AG04450 (cell line): ENCODE measurements at regions not wholly inside any gene's neighbourhood (a gene's known extent, or its start where the extent isn't known, plus 50 kb on each side); places are given as distances from the start of the nearest gene placed in this dataset.

Experiments used
- CTCF ChIA-PET: fragments of 300-600, 350-600 bp; formaldehyde crosslinking; extraction: SDS; loops from one replicate; lab custom pipeline; 2022; ENCODE audit warnings: antibody characterized with exemption, inconsistent platforms; lab: Charles Lee
- POLR2A ChIA-PET: fragments of 350-600 bp; formaldehyde crosslinking; extraction: SDS; loops from one replicate; lab custom pipeline; 2021; ENCODE audit warnings: antibody characterized with exemption, inconsistent platforms; lab: Yijun Ruan, JAX
- DNase-seq: peaks from one replicate; pipeline ENCODE4 v3.0.0-alpha.2; 2011; ENCODE audit warnings: low read depth, low spot score
- H3K27ac ChIP-seq: one replicate; pipeline ENCODE4 v1.5.1; 2012; ENCODE audit warnings: low read depth, low read length, control low read depth
- H3K27me3 ChIP-seq: one replicate; pipeline ENCODE4 v1.6.0; 2012; ENCODE audit warnings: low read length; ENCODE audit not compliant: control insufficient read depth, insufficient read depth
- H3K4me3 ChIP-seq: 2 replicates; pipeline ENCODE4 v1.5.1; 2011; ENCODE audit warnings: mild to moderate bottlenecking, low read depth, low read length, control low read depth
- H3K9me3 ChIP-seq: 2 replicates; pipeline ENCODE4 v1.5.1; 2012; ENCODE audit warnings: low read length; ENCODE audit not compliant: control insufficient read depth, insufficient read depth
- CTCF ChIP-seq: IDR thresholded peaks from 2 replicates; pipeline ENCODE4 v1.5.1; 2011; ENCODE audit warnings: low read depth, low read length, control low read depth, inconsistent platforms

DNA sequence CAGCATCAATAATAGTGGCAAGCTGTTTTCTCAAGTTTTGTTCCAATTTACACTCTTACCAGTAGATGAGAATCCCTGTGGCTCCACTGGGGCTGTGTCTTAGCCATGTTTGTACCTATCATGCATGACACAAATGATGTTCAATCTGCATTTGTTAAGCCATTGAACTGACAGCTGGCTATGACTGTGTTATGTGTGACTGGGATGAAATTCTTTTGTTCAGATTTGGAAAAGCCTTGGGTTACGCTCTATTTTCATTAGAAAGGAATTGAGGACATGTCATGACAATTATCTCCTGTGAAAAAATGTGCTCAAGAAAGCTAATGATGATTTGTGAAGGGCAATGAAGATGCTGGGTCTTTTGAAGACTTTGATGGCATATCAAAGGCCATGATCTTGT lies 201.8 kb upstream of the LARGE1 start:
- CTCF ChIA-PET: no interaction called here
- Histone ChIP-seq H3K27ac (no peak overlapping the region), H3K27me3 (no peaks in the 10 kb centered on the region), H3K4me3 (no peak overlapping the region), H3K9me3 (peaks cover 16% of the 10 kb centered on the region)
- DNase-seq: no peak
- POLR2A ChIA-PET: no interaction called here
- no peak for TF ChIP-seq CTCF

DNA sequence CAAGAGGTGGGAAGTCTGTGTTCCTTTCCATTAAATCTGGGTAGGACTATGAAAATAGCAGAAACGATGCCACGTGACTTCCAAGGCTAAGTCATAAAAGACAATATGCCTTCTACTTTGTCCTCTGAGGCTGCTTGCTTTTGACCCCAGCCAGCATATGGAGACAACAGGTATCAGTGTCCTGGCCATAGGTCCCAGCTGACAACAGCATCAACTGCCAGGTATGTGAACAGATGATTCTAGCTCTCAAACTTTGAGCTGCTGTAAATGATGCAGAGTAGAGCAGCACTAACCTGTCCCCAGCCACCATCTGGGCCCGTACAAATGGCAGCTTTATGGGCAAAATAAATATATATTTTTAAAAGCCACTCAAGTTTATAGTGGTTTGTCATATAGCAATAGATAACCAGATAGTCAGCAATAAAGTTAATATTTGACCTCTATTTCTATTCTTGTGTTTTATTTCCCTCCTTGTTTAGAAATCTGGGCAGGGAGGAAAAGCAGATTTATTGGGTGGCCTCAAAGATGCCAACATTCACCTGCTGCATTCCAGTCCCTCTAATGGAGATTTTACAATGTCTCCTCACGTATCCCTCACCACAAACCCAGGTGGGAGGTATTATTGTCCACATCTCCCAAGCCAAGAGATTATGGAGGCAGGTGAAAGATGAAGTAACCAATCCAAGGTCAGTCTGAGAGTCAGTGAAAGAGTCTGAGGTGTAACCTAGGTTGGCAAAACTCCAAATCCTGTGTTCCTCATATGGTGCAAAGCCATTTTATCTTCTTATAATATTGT lies 209.6 kb upstream of the LARGE1 start:
- ChIA-PET CTCF (interaction anchor here (0.6 kb wide), 1 partner anchor 21 kb away, joined by 3 read pairs; no protein-coding TSS in a partner anchor), POLR2A (no interaction called here)
- Histone ChIP-seq H3K27me3 (no peaks in the 10 kb centered on the region), H3K4me3 (no peak overlapping the region), H3K27ac (no peak overlapping the region), H3K9me3 (peaks cover 42% of the 10 kb centered on the region)
- no peak for DNase-seq
- TF ChIP-seq CTCF: no peak

DNA sequence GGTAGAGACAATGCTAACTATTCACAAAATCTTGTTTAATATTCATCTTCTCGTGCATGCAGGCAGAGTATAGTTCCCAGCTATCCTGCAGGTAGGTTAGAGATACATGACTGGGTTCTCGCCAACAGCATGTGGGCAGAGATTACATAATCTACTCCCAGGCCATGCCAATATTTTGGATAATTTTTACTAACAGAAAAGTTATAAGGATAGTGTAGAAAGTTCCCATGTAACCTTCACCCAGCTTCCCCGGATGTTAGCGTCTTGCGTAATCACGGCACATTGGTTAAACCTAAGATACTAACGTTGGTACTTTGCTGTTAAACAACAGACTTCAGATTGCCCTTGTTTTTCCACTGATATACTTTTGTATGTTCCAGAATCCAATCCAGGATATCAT lies 215.5 kb upstream of the LARGE1 start:
- Histone ChIP-seq H3K9me3 (peaks cover 34% of the 10 kb centered on the region), H3K27ac (no peak overlapping the region), H3K4me3 (no peak overlapping the region), H3K27me3 (no peaks in the 10 kb centered on the region)
- TF ChIP-seq CTCF: no peak
- ChIA-PET CTCF (no interaction called here), POLR2A (no interaction called here)
- no peak for DNase-seq

DNA sequence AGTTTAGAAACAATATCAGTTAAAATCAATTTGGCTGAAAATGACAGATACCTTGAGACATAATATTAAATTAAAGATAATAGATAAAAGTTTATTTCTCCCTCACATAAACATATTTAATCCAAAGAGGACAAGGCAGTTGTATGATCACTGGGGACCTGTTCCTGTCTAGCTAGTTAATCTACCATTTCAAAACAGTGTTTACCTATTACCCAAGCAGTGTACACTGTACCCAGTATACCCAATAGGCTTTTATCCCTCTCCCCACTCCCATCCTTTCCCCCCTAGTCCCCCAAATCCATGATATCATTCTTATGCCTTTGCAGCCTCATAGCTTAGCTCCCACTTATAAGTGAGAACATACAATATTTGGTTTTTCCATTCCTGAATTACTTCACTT lies 229.7 kb upstream of the LARGE1 start:
- POLR2A ChIA-PET: no interaction called here
- Histone ChIP-seq H3K4me3 (no peak overlapping the region), H3K27me3 (no peaks in the 10 kb centered on the region), H3K27ac (no peak overlapping the region), H3K9me3 (peaks cover 6% of the 10 kb centered on the region)
- CTCF ChIA-PET: no interaction called here
- no peak for TF ChIP-seq CTCF
- DNase-seq: no peak

GRCh38 chr22:34159491-34159890 lies 239.2 kb upstream of the LARGE1 start:
- CTCF ChIA-PET: no interaction called here
- no peak for TF ChIP-seq CTCF

More at GRCh38 chr22:34159491-34159890, 239.2 kb upstream of the LARGE1 start:
- H3K27ac ChIP-seq: no peak overlapping the region
- POLR2A ChIA-PET: no interaction called here
- H3K27me3 ChIP-seq: no peaks in the 10 kb centered on the region
- no peak overlapping the region for H3K4me3 ChIP-seq
- no peak for DNase-seq
- peaks cover 35% of the 10 kb centered on the region for H3K9me3 ChIP-seq
